Stomach (tissue), 8 donors: ENCODE measurements at regions not wholly inside any gene's neighbourhood (a gene's known extent, or its start where the extent isn't known, plus 50 kb on each side); places are given as distances from the start of the nearest gene placed in this dataset.

Experiments used
- DNase-seq, 2 donors: peaks; one replicate each; pipeline versions ENCODE4 v3.0.0 to v3.0.0-alpha.2; 2013 to 2019
- H3K27ac ChIP-seq, 5 donors: fragments of 200-600 bp in 4 of 5; sonication (generic) in 4 of 5; one replicate each; pipeline ENCODE4 v1.5.1; 2013 to 2019; ENCODE audit warnings: mild to moderate bottlenecking in 1 of 5, moderate library complexity in 1 of 5
- H3K27me3 ChIP-seq, 3 donors: fragments of 200-600 bp; sonication (generic); one replicate each; pipeline ENCODE4 v1.5.1; 2017 to 2019; ENCODE audit warnings: mixed run types in 1 of 3
- H3K36me3 ChIP-seq, 4 donors: fragments of 200-600 bp; sonication (generic); 1 replicate in 3 of 4; 2 replicates in 1 of 4; pipeline ENCODE4 v1.5.1; 2016 to 2019
- H3K4me1 ChIP-seq, 4 donors: fragments of 200-600 bp; sonication (generic); one replicate each; pipeline ENCODE4 v1.5.1; 2016 to 2019
- H3K4me3 ChIP-seq, 4 donors: fragments of 200-600 bp; sonication (generic) in 3 of 4; one replicate each; pipeline ENCODE4 v1.5.1; 2016 to 2019; ENCODE audit warnings: mild to moderate bottlenecking in 1 of 4
- H3K9me3 ChIP-seq, 4 donors: fragments of 200-600 bp; sonication (generic); one replicate each; pipeline ENCODE4 v1.5.1; 2016 to 2019
- CTCF ChIP-seq, 7 experiments: fragments of 450-650 bp in 4 of 7; fragments of 200-600 bp in 3 of 7; sonication (generic) in 3 of 7; IDR thresholded peaks; one replicate each; pipeline ENCODE4 v1.5.1; 2016 to 2019; ENCODE audit warnings: antibody characterized with exemption in 7 of 7, control low read depth in 2 of 7, mild to moderate bottlenecking in 1 of 7
- EP300 ChIP-seq: sonication (generic); formaldehyde crosslinking; IDR thresholded peaks from one replicate; pipeline ENCODE4 v1.6.1; 2017; ENCODE audit warnings: antibody characterized with exemption
- POLR2A ChIP-seq, 4 donors: fragments of 450-650 bp; IDR thresholded peaks; one replicate each; pipeline ENCODE4 v1.6.1; 2016; ENCODE audit warnings: antibody characterized with exemption in 4 of 4, control low read depth in 2 of 4, mild to moderate bottlenecking in 1 of 4, moderate library complexity in 1 of 4
- POLR2AphosphoS5 ChIP-seq, 3 donors: sonication (generic); formaldehyde crosslinking; IDR thresholded peaks; one replicate each; pipeline ENCODE4 v1.6.1; 2016; ENCODE audit warnings: antibody characterized with exemption in 3 of 3
- WGBS, 5 donors: extraction: QIAGEN DNeasy Blood & Tissue Kit in 3 of 5; methylation state at CpG; one replicate each; pipeline versions ENCODE4 v1.1.5 to v1.1.7; 2013 to 2018; 5-methylcytosine and 5-hydroxymethylcytosine counted together
- intact Hi-C: fragments of 100-400 bp; cut with DNase I; formaldehyde crosslinking; loops from one replicate; pipeline ENCODE4 v1.15.1; 2023; ENCODE audit warnings: low total_unique reads
- donor health status: healthy with polysubstance abuse.
- donor health status: Bipolar disorder and iron deficiency.
- donor health status: healthy.

GRCh38 chr9:105093685-105094084, 150.8 kb upstream of the SLC44A1 start:
- no peak overlapping the region for H3K4me3 ChIP-seq
- no peaks in the 10 kb centered on the region for H3K27me3 ChIP-seq
- 69 to 89% (median 77%) methylated on average over 1 of the region's 1 CpG for WGBS, 5 donors
- no peaks in the 10 kb centered on the region for H3K4me1 ChIP-seq
- TF ChIP-seq POLR2AphosphoS5 (IDR thresholded peaks at IDR 0.05), result no peak
- TF ChIP-seq POLR2A (IDR thresholded peaks at IDR 0.05), result no peak
- TF ChIP-seq CTCF (IDR thresholded peaks at IDR 0.05), result no peak
- TF ChIP-seq EP300, result no peak
- no peak for DNase-seq
- H3K27ac ChIP-seq, result no peak overlapping the region
- peaks cover 0 to 5% (median 2%) of the 10 kb centered on the region in 4 donors for H3K9me3 ChIP-seq
- intact Hi-C loops, result no loop called here
- H3K36me3 ChIP-seq, result no peaks in the 10 kb centered on the region

GRCh38 chr9:105098370-105098769, 146.1 kb upstream of the SLC44A1 start:
- Histone ChIP-seq H3K27ac (no peak overlapping the region), H3K27me3 (no peaks in the 10 kb centered on the region), H3K36me3 (no peaks in the 10 kb centered on the region), H3K9me3 (no peaks in the 10 kb centered on the region), H3K4me1 (no peaks in the 10 kb centered on the region), H3K4me3 (no peak overlapping the region)
- TF ChIP-seq POLR2A (IDR thresholded peaks at IDR 0.05) (no peak), EP300 (no peak), CTCF (IDR thresholded peaks at IDR 0.05) (no peak), POLR2AphosphoS5 (IDR thresholded peaks at IDR 0.05) (no peak)
- intact Hi-C loops, result no loop called here
- no peak for DNase-seq
- WGBS, 5 donors, result 24 to 75% (median 71%) methylated on average over 2 of the region's 2 CpGs

- WGBS, 5 donors, result 58 to 79% (median 76%) methylated on average over 3 of the region's 3 CpGs
- Histone ChIP-seq H3K9me3 (no peaks in the 10 kb centered on the region), H3K4me1 (no peaks in the 10 kb centered on the region), H3K4me3 (no peak overlapping the region), H3K27ac (no peak overlapping the region), H3K27me3 (no peaks in the 10 kb centered on the region), H3K36me3 (no peaks in the 10 kb centered on the region)
- intact Hi-C loops, result no loop called here
- TF ChIP-seq POLR2AphosphoS5 (IDR thresholded peaks at IDR 0.05), result no peak
- no peak for TF ChIP-seq EP300
- no peak for TF ChIP-seq CTCF (IDR thresholded peaks at IDR 0.05)
- TF ChIP-seq POLR2A (IDR thresholded peaks at IDR 0.05), result no peak
- no peak for DNase-seq
Observed at GRCh38 chr9:105103776-105104175, 140.7 kb upstream of the SLC44A1 start.

- TF ChIP-seq EP300 (no peak), CTCF (IDR thresholded peaks at IDR 0.05) (no peak), POLR2A (IDR thresholded peaks at IDR 0.05) (no peak), POLR2AphosphoS5 (IDR thresholded peaks at IDR 0.05) (no peak)
- Histone ChIP-seq H3K27me3 (no peaks in the 10 kb centered on the region), H3K36me3 (no peaks in the 10 kb centered on the region), H3K27ac (no peak overlapping the region), H3K4me1 (peaks cover 0 to 11% (median 3%) of the 10 kb centered on the region in 4 donors), H3K9me3 (no peaks in the 10 kb centered on the region), H3K4me3 (no peak overlapping the region)
- no peak for DNase-seq
- intact Hi-C loops, result no loop called here
- 84 to 95% (median 88%) methylated on average over 5 of the region's 5 CpGs for WGBS, 5 donors
Observed at GRCh38 chr9:105114318-105114717, 130.1 kb upstream of the SLC44A1 start.
